ENCODE measurements at regions not wholly inside any gene's neighbourhood (a gene's known extent, or its start where the extent isn't known, plus 50 kb on each side); places are given as distances from the start of the nearest gene placed in this dataset.

DNA sequence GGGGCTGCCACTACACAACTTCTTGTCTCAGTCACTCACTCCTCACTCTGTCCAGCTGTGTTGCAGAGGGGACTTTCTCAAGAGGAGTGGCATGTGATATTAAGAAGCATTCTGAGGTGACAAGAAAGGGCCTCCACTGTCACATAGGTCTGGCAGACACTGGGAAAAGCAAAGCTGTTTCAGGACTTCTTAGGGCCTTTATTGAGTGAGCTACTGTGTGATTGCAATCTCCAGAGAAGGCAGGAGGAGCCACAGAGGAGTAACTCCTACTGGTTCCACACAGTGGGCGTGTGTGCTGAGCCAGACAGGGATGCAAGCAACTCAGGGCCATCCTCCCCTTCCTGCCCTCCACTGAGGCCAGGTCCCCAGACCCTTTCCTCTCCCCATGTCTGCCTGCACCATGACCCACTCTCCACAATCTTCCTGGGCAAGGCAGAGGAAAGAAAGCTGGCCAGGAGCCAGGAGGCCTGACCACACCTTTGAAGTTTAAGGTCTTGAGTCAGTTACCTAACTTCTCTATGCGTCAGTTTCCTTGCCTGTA lies 262.0 kb upstream of the ZMIZ1 start:
- Histone ChIP-seq H3K36me3 (no peaks in the 10 kb centered on the region), H3K4me3 (ENCODE audit: low read depth, low read length) (no peak overlapping the region), H3K9me3 (no peaks in the 10 kb centered on the region), H3K27me3 (no peaks in the 10 kb centered on the region), H3K4me1 (peaks cover 39% of the 10 kb centered on the region)
- DNase-seq: peak; percentile 35
- TF ChIP-seq, protein P1, sequence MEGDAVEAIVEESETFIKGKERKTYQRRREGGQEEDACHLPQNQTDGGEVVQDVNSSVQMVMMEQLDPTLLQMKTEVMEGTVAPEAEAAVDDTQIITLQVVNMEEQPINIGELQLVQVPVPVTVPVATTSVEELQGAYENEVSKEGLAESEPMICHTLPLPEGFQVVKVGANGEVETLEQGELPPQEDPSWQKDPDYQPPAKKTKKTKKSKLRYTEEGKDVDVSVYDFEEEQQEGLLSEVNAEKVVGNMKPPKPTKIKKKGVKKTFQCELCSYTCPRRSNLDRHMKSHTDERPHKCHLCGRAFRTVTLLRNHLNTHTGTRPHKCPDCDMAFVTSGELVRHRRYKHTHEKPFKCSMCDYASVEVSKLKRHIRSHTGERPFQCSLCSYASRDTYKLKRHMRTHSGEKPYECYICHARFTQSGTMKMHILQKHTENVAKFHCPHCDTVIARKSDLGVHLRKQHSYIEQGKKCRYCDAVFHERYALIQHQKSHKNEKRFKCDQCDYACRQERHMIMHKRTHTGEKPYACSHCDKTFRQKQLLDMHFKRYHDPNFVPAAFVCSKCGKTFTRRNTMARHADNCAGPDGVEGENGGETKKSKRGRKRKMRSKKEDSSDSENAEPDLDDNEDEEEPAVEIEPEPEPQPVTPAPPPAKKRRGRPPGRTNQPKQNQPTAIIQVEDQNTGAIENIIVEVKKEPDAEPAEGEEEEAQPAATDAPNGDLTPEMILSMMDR (IDR thresholded peaks at IDR 0.05; ENCODE audit: low read depth, low read length): no peak

GRCh38 chr10:78807504-78808203 lies 261.1 kb upstream of the ZMIZ1 start:
- no peaks in the 10 kb centered on the region for H3K36me3 ChIP-seq
- TF ChIP-seq, protein P1 (IDR thresholded peaks at IDR 0.05; ENCODE audit: low read depth, low read length): no peak
- no peaks in the 10 kb centered on the region for H3K27me3 ChIP-seq
- peaks cover 39% of the 10 kb centered on the region for H3K4me1 ChIP-seq
- no peak overlapping the region for H3K4me3 ChIP-seq (ENCODE audit: low read depth, low read length)
- peak; percentile 28 for DNase-seq
- H3K9me3 ChIP-seq: no peaks in the 10 kb centered on the region

- Histone ChIP-seq H3K36me3 (no peaks in the 10 kb centered on the region), H3K4me1 (peaks cover 37% of the 10 kb centered on the region), H3K27me3 (no peaks in the 10 kb centered on the region), H3K9me3 (no peaks in the 10 kb centered on the region), H3K4me3 (ENCODE audit: low read depth, low read length) (no peak overlapping the region)
- DNase-seq: no peak
- TF ChIP-seq, protein P1 (IDR thresholded peaks at IDR 0.05; ENCODE audit: low read depth, low read length): no peak
Observed at GRCh38 chr10:78808286-78808685, 260.5 kb upstream of the ZMIZ1 start.

DNA sequence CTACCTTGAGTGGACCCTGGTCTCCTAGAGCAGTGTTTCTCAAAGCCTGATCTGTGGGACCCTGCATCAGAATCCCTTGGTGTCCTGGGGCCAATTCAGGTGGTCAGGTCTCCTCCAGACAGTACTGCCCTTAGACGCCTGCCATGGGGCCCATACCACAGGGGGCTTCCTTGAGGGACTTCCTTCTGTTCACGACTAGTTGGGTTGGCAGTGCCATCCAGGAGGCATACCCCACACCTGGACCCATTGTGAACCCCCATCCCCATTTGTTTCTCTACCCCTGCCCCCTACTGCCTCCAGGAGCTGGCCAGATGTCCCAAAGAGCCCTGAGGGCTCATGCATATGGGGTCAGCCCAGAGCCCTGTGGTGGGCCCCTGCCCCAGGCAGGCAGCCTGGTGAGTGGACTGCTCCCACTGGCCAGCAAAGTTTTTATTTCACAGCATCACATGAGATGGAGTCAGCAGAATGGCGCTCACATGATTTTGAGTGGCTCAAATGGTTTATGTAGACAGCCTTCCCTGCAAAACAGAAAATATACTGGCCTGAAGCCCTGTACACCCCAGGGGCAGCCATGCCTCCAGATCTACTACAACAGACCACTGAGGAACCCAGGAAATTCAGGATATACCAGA lies 259.9 kb upstream of the ZMIZ1 start:
- Histone ChIP-seq H3K27me3 (no peaks in the 10 kb centered on the region), H3K4me1 (peaks cover 33% of the 10 kb centered on the region), H3K36me3 (no peaks in the 10 kb centered on the region), H3K4me3 (ENCODE audit: low read depth, low read length) (no peak overlapping the region), H3K9me3 (no peaks in the 10 kb centered on the region)
- DNase-seq: no peak
- TF ChIP-seq, protein P1 (IDR thresholded peaks at IDR 0.05; ENCODE audit: low read depth, low read length): no peak

- no peaks in the 10 kb centered on the region for H3K27me3 ChIP-seq
- DNase-seq: no peak
- H3K9me3 ChIP-seq: no peaks in the 10 kb centered on the region
- no peaks in the 10 kb centered on the region for H3K36me3 ChIP-seq
- peaks cover 18% of the 10 kb centered on the region for H3K4me1 ChIP-seq
- TF ChIP-seq, protein P1 (IDR thresholded peaks at IDR 0.05; ENCODE audit: low read depth, low read length): no peak
- no peak overlapping the region for H3K4me3 ChIP-seq (ENCODE audit: low read depth, low read length)
Observed at GRCh38 chr10:78811174-78811573, 257.6 kb upstream of the ZMIZ1 start.
